A172 (cell line): ENCODE measurements at regions not wholly inside any gene's neighbourhood (a gene's known extent, or its start where the extent isn't known, plus 50 kb on each side); places are given as distances from the start of the nearest gene placed in this dataset.

ENCODE experiments used
- DNase-seq: peaks from one replicate; pipeline ENCODE4 v3.0.0-alpha.2; 2015; ENCODE audit warnings: low spot score

DNA sequence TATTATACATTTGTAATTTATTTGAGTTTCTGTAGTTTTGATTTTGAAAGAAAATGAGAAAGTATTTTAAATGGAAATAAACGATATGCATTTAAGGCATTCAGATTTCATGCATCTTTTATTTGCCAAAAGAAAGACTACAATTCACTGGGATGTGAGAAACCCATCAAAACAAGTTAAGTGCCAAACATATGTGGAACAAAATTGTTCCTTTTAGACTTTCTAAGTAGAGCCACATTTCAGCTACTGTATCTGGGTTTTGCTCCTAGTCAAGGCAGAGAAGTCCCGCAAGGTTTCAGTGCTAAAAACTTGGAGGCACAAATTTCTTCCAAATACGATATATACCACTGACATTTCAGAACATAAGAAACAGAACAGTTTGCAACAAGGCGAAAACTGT, 1191.9 kb downstream of the SLITRK5 start:
- DNase-seq: no peak

DNA sequence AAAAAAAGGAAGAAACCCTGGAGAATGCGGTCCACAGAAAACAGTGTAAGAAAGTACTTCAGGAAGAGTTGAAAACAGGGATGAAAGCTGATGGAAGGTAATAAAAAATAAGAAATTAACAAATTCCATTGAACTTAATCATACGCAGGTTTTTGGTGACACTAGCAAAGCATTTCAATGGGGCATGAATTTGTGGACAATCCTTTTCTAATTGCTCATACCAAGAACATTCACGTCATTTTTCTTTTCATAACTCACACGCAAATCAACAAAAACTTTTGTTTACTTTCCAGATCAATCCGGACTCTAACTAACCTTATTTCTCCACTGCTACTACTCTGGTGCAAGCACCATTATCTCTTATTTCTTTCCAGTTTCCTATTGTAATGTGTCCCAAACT, 1195.0 kb downstream of the SLITRK5 start:
- peak; percentile 22 for DNase-seq

DNA sequence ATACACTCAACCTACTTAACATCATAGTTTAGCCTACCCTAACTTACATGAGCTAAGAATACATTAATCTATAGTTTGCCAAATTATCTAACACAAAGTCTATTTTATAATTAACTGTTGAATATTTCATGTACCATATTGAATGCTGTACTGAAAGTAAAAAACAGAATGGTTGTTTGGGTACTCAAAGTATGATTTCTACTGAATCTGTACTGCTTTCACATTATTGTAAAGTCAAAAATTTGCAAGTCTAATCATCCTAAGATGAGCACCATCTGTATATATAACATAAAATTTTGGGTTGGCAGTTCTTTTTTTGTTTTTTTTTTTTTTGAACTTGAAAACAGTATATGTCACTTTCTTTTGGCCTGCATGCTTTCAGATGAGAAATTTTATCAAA, 1212.6 kb downstream of the SLITRK5 start:
- no peak for DNase-seq

DNA sequence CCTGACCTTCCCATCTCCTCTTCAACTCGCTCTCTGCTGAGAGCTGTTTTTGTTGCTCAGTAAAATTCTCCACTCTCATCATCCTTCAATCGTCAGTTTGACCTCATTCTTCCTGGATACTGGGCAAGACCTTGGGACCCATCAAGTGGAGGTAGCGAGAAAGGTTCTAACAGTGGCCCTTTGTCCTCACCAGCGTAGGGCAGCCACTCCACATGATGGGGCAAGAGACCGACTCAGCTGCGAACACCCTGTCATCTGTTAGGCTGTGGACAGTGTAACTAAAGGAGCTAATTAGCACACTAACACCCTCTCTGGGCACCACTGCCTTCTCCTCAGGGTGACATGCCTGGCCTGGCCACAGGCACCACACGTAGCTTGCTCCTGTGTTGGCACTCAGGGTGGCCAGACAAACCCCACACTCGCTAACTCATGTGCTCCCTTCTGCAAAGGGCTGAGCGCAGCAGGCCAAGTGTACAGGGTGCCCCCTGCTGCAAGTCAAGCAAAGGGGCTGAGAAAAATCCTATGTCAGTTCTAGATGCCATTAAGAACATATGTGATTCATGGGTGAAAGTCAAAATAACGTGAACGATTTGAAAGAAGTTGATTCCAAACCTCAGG, 1216.0 kb downstream of the SLITRK5 start:
- no peak for DNase-seq

- no peak for DNase-seq
Observed at GRCh38 chr13:88895261-88895941, 1224.2 kb downstream of the SLITRK5 start.

DNA sequence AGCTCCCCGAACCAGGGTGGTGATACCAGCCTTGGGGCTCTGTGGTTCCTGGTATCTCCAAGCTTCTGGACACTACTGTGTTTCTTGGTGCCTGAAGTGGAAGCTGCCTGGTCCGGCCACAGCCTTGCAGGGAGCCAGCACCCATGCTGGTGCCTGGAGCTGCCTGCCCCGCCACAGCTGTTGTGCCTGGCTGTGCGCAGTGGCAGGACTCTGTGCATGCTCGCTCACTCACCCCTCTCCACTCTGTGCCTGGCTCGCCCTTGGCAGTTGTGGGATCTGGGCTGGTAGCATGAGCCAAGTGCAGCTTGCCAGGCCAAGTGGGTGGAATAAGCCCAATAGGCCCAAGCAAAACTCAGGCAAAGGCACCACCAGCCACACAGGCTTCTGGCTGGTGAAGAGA, 1225.3 kb downstream of the SLITRK5 start:
- no peak for DNase-seq

DNA sequence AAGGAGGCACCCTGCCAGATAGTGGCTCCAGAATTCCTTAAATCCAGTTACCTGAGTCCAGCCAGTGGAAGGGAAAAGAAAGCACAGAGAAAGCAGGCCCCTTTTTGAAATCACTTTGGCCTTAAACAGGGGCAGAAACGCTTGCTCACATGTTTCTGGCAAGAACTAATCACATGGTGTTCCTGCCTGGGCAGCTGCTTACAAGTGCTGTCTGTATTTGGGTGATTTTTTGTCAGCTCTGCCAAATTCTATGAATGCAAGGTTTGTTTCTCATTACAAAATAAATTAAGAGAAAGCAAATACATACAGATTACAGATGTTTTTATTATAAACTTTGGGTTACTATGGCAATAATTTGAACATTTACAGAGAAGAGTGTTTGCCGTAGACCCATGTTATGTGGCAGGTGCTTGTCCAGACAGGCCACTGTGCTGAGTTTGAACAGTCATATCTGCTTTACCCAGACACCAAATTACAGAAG, 1237.8 kb downstream of the SLITRK5 start:
- DNase-seq: no peak

- no peak for DNase-seq
Observed at GRCh38 chr13:88919970-88920628, 1248.9 kb downstream of the SLITRK5 start.

DNA sequence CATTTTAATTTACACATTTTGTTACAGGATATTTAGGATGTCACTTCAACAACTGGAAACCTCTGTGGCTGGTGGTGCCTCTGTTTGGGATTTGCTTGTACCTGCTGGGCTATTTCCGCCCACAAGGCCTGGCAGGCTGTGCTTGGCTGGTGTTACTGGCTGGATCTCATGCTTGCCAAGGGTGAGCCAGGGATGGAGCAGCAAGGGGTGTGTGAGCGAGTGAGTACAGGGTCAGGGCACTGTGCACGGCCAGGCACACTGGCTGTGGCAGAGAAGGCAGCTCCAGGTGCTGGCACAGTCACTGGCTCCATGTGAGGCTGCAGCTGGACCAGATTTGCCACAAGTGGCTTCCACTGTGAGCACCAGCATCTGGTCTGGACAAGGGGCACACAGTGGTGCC, 1254.8 kb downstream of the SLITRK5 start:
- no peak for DNase-seq

DNA sequence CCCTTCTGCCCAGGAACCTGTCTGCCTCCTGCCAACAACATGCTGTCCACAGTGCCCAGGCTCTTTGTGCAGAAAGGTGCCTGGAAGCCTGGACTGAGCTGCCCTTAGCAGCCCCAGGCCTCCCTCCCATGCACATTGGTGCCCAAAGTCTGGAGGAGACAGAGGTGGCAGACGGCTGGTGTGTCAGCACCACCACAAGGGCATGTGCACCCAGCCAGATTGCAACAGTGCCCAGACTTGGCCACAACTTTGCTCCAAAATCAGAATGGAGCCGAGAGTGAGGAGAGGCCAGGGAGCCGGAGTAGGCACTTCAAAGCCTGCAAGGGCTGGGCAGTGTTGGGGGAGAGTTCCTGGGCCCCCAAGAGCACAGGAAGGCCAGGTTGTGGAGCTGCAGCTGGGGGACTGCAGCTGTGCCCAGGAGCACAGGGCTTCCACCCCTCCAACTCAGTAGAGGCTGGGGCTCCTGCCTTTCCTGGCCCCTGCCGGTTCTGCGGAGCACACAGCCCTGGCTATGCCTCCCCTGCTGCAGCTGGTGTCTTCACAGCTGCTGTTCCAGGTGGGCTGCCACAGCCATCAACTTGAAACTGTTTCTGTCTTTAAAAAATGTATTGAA, 1255.8 kb downstream of the SLITRK5 start:
- DNase-seq: no peak

- no peak for DNase-seq
Observed at GRCh38 chr13:88932950-88933349, 1261.8 kb downstream of the SLITRK5 start.

- DNase-seq: no peak
Observed at GRCh38 chr13:88937384-88937783, 1266.2 kb downstream of the SLITRK5 start.

DNA sequence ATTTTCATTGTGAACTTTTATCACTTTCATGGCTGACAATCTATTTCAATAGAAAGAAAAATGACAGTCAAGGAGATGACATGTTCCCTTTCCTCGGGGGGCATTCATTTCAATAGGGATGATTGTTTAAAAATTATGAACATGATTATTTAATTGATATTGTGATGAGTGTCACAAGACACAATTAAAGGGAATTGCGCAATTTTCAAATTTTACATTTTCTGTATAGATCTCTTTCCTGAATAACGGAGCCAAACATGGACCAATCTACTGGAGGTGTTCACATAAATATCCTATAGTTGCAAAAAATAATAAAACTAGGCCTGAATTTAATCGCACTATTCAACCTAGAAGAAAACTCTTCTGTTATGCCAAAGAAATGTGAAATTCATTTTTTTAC, 1274.6 kb downstream of the SLITRK5 start:
- DNase-seq: no peak

GRCh38 chr13:88948501-88948900, 1277.3 kb downstream of the SLITRK5 start:
- no peak for DNase-seq

GRCh38 chr13:88958821-88959220, 1287.7 kb downstream of the SLITRK5 start:
- DNase-seq: no peak

DNA sequence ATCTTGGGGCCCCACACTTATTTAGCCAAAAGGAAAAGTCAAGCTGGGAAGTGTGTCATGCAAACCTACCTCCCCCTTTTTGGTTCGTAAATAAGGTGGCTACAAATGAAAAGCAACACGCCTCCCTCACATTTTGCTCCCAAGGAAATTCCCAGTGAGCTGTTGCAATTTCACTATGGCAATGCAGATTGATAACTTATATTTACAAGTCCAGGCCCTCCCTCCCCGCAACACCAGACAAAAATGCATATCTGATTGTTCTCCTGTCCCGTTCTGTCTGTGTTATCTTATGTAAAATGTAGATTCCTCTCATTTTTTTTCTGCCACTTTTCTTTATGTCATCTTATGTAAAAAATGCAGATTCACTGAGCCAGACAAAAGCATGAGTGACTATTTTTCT, 1305.3 kb downstream of the SLITRK5 start:
- no peak for DNase-seq

DNA sequence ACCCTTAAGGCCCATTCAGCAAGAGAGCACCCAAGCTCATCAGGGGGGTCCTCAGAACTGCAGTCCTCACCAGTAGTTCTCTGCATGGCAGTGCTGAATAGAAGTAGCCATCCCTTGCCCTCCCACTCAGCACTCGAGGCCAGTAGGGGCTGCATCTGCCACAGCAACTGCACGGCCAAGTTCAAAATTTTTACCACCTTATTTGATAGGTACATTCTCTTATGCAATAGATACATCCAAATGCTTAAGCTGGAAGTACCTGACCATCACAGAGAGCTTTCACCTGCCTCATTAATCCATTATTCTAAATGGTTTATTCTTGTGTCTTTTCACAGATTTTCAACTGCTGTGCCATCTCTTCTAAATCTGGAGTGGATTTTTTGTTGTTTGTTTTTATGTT, 1307.4 kb downstream of the SLITRK5 start:
- DNase-seq: no peak

- DNase-seq: no peak
Observed at GRCh38 chr13:88979465-88980175, 1308.4 kb downstream of the SLITRK5 start.

DNA sequence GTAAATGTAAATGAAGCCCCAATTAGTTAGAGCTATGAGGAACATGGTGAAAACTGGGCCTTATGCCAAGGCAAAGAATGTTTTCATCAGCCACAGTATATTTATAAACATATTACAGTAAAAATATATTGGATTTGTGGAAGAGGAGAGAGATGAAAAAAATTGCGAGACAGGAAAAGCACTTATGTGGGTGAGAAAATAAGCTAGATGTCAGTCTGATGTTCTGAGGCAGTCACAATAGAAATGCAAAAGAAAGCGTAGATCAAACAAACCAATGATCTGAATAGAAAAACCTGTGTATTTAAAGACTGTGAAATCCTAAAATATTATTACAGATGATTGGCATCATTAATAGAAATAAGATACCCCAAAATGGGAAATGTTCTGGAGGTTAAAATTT, 1332.5 kb downstream of the SLITRK5 start:
- DNase-seq: no peak

GRCh38 chr13:89011615-89012014, 1340.4 kb downstream of the SLITRK5 start:
- no peak for DNase-seq

DNA sequence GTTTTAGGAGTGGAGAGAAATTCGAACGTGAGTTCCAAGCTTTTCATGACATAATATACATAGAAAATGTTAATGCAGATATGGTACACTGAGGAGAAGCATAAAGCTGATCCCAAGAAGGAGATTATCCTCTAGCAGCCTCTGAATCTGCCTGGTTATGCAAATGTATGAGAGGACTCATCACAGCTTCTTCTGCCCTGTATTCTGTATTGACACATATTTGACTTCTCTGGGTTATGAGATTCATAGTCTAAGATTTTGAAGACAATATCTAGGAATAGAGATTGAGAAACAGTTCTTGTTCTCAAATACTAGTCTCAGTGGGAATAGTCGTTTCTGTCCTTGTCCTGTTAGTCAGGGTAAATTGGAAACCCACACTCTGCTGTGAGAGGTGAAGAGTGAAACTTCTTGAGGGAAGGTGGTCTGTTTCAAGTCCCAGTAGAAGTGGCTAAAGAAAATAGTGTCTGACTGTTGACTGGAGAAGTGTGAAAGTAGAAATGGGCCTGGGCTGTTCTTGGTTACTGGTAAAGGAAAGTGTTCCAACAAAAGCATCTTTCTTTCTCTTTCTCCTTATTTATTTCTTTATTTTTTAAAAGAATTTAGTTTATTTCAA, 1356.6 kb downstream of the SLITRK5 start:
- no peak for DNase-seq

GRCh38 chr13:89029062-89029461, 1357.9 kb downstream of the SLITRK5 start:
- DNase-seq: no peak
